CD4-positive, alpha-beta T cell treated with Interleukin-10 for 1 hour (primary cell): ENCODE measurements at regions not wholly inside any gene's neighbourhood (a gene's known extent, or its start where the extent isn't known, plus 50 kb on each side); places are given as distances from the start of the nearest gene placed in this dataset.
A peak's percentile ranks its signal among the peaks of the same experiment; 100 is the strongest.

ENCODE experiments used
- DNase-seq: peaks from one replicate; pipeline ENCODE4 v3.0.0-alpha.2; 2020

DNA sequence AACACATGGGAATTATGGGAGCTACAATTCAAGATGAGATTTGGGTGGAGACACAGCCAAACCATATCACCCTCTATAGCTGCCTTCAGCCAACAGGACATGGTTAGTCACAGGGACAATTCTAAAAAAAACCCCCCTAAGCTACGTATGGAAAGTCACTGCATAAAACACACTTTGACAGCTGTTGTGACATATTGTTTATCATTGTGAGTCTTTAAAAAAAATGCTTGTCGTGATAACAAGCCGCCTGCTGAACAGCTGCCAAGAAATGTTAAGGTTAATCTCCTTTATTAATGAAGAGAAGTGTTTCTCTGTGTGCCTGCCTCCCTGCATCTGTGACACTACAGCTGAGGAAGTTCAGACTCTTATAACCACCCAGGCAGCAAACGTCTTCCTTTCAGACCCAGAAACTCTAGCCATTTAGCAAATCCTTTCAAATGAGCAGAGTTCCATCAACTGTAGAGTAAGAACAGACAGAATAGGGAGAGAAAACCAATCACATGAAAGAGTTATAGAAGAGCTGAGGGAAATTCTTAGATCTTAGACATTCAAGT lies 1459.6 kb upstream of the TMEM132C start:
- DNase-seq, result no peak

DNA sequence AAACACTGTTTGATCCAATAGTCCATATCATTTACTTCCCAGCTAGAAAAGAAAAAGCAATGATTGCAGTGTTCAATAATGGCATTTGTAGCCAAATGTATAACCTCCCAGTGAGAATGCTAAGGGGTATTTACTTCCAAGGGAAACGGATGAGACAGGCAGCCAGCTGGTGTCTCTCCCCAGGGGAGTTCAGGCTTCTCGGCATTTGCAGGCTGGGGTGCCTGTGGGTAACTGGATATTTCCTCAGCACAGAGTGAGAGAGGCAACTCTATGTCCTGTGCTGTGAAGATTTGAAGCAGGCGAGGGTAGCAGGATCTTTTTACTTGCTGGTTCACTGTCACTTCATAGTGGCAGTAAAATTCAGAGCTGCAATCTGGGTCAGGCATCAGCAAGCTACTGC lies 1455.6 kb upstream of the TMEM132C start:
- DNase-seq, result no peak

DNA sequence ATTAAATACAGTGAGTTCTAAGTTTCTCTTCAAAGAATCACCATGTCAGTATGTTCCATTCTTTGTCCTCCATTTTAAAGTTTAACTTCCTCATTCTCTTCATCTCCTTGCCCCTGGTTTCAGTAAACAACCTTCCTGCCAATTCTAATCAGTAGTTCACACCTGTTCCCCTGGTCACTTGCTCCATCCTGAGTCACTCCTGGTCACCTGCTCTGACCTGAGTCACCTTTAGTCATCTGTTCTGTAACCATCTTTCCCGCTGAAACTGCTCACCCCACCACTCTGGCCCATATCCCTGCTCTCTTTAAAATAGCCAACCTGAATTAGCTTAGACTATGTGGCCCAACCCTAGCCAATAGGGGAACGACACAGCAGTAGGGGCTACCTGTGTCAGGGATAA lies 1447.4 kb upstream of the TMEM132C start:
- no peak for DNase-seq

DNA sequence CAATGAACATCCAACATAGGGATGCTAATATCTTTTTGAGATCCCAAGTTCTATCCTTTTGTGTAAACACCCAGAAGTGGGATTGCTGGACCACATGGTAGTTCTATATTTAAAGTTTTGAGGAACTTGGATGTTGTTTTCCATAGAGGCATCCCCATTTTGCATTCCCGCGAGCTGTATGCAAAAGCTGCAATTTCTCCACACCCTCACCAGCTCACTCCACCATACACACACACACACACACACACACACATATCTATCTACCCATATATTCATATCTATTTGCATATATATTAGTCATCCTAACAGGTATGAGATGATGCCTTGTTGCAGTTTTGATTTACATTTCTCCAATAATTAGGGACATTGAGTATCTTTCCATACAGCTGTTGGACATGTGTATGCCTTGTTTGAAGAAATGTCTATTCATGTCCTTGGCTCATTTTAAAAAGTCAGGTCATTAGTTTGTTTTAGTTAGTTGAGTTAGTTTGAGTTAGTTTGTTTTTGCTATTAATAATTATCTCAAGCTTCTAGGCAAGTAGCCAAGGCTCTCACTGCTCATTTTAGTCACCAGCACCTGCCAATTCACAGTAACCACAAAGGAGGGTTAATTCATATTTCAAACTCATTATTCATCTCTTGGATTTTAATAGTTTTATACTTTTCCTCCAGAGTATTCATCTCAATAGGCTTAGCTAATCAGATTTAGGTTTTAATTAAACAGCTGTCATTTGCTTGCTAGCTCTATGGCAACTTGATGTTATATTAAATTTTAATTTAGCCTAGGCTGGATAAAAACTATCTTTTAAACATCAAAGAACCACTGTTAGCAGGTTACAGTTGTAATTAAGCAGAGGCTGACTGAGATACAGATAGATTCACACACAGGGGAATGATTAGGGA lies 1435.9 kb upstream of the TMEM132C start:
- no peak for DNase-seq

DNA sequence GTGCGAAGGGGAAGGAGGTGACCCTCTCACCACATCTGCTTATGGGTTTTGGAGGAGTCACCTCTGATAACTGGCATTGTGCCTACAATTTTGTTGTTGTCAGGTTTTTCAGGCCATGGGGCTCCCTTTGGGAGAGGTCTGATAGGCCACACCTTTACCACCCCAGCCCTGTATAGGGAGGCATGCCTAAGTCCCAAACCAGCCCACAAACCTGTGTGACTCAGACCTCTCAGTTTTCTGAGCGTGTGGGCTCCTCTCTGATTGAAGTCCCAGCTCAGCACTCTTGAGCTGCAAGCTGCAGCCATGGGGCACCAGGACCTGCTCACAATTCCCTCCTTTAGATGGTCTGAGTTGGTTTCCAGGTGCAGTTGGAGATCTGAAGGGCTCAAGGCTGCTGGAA lies 1429.3 kb upstream of the TMEM132C start:
- DNase-seq, result no peak

DNA sequence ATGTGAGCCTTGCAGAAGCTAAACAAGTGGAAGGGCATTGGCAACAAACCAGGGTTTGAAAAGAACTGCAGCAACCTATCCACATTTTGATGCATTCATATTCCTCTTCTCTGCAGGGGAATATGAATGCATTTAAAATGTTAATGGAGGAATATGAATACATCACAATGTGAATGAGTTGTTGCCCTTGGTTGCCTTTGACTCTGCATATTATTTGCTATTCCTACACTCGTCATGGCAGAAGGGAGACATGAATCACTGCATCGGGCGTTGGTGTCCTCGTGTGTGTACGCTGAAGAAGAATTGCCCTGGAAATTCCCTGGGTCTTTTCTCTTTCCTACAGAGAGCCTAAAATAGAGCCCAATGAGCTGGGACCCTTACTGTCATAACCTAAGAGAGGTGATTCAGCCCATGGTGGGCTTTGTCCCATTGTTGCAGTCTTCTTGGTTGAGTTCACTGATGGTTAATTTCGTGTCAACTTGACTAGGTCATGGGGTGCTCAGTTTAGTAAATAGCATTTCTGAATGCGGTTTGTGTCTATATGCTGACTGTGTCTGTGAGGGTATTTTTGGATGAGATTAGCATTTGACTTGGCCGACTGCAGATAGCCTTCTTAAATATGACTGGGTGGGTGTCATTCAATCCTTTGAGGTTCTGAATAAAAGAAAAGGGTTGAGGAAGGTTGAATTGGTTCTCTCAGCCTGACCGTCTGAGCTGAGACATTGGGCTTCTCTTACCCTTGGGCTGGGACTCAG lies 1422.9 kb upstream of the TMEM132C start:
- no peak for DNase-seq

DNA sequence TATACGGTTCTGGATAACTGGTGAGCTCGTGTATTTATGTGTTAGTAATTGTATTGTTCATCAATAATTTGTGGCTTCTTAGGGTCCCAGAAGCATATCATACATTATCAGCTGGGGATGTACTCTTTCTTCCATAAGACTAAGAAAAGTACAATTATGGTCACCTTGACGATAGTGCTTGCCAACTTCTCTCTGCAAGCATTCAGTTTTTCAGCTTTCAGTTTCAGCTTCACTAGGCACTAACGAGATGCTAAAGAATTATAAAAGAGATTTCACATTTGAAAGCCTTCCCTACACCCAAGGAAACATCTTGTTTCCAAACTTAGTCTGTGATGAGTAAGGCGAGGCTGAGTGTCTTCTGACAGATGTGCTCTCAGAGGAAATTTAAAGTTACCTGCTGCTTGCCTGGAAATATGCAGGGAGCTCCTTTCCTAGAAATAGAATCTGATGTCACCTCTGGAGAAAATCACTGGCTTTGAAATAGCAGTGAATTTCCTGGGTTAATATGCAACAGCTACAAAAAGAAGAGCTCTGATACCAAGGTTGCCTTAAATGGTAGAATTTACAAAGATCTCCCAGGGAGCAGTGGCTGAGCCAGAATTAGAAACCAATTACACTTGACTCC lies 1419.9 kb upstream of the TMEM132C start:
- no peak for DNase-seq

DNA sequence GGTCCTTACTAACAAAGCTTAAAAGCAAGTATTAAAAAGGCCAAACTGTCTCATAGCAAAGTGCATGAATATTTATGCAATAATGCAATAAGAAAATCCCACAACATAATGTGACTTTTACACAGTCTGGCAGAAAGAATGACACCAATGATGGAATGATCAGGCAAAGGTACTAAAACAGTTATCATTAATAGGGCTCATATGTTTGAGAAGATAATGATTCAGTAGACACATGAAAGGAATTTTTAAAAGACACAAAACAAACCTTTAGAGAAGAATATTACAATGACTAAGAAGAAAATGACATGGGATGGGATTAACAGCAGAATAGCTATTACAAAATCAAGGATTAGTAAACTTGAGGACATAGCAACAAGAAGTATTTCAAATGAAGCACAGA lies 1411.2 kb upstream of the TMEM132C start:
- no peak for DNase-seq

DNA sequence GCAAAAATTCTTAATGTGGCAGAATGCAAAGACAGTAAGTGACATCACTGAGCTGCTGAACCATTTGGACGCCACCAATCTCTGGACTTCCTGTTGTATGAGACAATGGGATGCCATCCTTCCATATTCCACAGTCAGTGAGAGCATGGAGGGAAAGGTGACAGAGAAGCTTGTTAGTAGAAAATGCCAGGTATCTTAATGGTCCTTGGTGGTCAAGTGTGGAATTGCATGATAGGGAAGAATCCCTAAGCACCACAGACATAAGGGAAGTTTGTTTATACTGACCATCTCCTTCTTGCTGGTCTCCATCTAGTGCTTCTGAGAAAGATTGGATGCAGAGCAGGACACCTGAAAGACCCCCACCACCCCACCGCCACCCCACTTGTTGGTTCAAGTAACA lies 1410.0 kb upstream of the TMEM132C start:
- no peak for DNase-seq

DNA sequence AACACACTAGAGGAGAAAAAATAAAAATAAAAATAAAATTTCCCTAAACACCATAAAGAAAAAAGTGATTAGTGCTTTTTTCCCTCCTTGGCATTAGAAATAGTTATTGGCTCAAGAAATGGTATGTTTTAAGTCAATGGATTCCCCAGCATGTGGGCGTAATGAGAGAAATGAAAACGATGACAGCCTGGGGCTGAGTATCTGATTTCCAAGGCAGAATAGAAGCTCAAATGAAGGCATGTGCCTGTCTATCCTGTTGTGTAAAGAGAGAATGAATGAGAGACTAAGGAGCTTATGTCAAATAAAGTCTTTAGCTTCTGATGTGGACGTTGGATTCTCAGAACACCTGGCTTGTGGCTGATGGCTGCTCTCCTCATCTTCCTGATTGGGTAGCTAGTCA lies 1408.4 kb upstream of the TMEM132C start:
- DNase-seq, result no peak

DNA sequence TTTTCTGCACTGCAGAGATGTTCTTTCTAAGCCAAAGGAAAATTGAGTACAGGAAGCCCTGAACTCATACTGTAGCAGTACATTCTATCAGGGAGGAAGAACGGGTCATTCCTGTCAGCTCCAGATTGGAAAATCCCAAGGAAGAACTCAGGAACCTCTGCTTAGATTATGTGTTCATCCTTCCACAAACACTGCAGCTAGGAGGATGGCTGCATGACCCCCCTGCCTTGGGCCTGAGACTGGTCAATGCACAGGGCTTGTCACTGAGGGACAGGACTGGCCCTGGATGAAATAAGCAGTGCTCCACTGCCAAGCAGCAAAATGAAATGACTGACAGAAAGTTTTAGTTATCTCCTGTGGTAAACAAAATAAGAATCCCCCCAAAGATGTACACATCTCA lies 1406.8 kb upstream of the TMEM132C start:
- DNase-seq, result no peak

DNA sequence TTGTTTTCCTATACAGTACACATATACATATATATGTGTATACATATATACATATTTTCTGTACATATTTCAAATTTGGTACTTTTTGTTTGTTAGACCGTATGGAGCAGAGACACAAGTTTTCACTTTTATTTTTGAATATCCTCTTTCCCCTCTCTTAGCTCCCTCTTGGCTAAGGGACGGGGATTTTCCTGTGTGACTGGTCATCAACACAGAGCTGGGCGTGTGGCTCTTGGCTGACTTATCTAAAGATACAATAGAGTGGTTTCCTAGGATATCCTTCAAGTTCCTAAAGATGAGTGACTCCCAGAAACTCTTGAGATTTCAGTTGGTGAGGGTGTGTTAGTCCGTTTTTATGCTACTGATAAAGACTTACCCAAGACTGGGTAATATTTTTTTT lies 1404.5 kb upstream of the TMEM132C start:
- no peak for DNase-seq

DNA sequence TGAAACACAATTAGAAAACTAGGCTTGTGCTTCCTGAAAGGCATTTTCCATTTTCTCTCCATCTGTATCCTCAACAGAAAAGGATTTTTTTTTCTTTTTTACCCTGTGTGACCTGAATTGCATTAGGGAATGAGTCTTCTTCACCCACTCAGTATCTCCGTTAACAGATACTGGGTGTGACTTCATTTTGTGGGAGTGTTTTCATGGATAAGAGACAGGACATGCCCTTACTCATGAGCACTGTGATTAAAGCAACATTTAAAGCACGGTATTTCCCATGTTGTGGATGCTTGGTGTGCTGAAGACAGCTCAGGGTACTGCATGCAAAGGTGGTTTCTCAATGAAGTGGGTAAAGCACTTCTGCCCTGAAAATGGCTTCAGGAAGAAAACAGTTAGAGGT lies 1397.3 kb upstream of the TMEM132C start:
- no peak for DNase-seq

DNA sequence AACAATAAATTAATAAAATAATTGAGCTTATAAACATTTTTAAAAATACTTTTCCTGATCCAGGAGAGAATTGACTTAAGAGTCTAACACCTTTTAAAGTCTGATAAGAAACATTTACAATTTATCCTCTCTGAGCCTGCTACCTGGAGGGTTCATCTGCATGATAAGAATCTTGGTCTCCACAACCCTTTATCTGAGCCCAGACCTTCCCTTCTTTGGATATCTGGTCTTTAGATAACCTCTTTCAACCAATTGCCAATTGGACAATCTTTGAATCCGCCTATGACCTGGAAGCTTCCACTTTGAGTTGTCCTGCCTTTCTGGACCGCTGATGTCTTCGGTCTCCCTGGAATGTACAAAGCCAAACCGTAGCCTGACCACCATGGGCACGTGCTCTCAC lies 1393.3 kb upstream of the TMEM132C start:
- no peak for DNase-seq

DNA sequence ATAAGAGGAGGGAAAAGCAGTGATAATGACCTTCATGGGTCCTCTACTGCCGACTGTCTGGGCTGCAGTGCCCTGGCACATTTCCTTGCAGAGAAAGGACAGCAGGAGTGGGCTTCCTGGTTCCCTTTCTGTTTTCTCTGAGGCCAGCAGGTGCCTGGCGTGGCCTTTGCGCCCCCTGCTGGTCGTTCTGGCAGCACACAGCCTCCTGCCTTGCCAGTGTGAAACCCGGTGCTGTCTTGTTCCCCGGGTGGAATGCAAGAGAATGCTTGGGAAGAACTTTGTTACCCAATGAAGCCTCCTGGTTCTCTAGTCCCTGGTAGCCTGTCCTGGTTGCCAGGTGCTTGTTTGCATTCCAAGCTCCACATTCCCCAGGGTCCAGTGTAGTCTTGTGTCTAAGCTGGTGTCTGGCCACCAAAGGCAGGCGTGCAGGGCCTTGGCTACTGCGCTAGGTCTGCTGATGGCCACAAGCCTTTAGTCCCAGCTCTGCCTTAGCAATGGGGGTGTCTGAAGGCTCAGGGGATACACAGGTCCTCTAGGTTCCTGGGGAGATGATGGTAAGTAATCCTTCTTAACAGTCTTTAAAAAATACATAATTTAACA lies 1392.4 kb upstream of the TMEM132C start:
- DNase-seq, result peak; percentile 58

DNA sequence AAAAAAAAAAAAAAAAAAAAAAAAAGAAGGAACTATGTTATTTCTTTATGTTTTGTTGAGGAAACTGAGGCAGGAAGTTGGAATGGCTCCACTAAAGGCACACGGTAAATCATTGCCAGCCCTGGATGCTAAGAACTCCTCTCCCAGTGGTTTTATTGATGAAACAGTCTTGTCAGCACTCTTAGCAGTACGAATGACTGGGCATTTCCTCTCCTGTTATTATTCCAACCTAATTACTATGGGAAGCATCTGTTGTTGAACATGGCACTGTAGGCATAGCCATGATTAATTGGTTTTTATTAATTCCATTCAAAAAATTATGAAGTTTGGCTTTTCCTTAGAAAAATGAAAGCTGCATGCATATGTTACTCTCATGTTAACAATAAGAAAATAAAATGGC lies 1387.1 kb upstream of the TMEM132C start:
- DNase-seq, result no peak

DNA sequence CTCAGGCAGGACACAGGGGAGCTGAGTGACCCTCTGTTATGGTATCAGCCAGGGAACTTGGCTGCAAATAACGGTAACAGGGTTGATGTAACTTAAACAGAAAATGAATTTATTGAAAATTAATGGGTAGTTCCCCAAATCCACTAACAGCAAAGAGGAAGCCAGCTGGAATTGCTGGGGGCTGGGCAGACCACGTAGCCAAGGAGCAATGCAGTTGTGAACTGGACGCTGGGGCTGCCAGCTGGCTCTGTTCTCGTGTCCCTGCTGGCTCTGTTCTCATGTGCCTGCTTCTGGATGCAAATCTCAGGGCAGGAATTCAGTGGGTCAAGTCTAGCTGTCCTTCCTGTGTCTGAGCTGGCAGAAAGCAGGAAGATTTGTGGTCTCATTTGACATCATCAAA lies 1383.3 kb upstream of the TMEM132C start:
- no peak for DNase-seq

DNA sequence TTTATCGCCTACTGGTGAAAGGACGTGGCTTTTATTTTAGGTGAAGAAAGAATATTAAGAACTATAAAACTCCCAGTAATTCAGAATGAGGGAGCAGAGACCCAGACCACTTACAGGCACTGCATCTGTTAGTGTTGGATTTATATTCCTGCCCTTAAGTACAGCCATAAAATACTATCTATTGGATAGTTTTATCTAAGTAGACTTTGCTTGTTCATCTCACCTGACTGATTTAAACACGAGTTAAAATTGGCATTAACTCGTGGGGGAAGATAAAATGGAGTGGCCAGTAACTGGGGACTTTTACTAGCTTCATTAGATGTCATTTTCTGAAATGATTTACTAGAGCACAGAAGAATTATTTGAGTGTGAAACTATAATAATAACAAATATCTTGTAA lies 1377.5 kb upstream of the TMEM132C start:
- DNase-seq, result no peak

DNA sequence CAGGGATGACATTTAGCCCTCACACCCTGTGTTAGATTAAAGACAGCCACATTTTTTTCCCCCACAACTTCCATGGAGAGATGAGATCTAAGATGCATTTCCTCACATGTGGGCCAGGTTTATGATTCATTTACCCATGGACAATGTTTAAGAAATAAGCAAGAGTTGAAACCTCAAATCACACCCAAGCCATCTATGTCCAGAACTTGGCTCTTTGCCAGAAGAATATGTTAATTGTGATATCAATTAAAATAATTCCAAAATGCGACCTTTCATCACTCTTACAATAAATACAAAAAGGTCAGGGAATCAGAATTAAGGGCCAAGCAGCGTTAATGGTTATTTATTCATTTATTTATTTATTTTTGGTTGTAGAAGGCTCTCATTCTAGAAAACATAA lies 1376.9 kb upstream of the TMEM132C start:
- no peak for DNase-seq

DNA sequence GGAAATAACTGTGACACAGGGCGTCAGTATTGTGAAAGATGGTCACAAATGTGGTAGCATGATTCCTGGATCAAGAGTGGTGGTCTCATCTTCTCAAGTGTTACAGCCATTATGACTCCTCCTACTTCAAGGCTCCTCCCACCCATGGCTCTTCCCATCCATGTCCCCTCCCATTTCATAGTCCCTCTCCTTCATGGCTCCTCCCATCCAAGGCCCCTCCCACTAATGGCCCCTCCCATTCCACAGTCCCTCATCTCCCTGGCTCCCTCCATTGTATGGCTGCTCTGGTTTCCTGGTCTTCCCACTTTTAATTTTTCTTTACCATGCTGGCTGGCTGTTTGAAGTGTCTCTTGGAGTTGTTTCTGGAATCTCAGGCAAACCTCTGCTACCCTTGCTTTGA lies 1375.2 kb upstream of the TMEM132C start:
- DNase-seq, result no peak

DNA sequence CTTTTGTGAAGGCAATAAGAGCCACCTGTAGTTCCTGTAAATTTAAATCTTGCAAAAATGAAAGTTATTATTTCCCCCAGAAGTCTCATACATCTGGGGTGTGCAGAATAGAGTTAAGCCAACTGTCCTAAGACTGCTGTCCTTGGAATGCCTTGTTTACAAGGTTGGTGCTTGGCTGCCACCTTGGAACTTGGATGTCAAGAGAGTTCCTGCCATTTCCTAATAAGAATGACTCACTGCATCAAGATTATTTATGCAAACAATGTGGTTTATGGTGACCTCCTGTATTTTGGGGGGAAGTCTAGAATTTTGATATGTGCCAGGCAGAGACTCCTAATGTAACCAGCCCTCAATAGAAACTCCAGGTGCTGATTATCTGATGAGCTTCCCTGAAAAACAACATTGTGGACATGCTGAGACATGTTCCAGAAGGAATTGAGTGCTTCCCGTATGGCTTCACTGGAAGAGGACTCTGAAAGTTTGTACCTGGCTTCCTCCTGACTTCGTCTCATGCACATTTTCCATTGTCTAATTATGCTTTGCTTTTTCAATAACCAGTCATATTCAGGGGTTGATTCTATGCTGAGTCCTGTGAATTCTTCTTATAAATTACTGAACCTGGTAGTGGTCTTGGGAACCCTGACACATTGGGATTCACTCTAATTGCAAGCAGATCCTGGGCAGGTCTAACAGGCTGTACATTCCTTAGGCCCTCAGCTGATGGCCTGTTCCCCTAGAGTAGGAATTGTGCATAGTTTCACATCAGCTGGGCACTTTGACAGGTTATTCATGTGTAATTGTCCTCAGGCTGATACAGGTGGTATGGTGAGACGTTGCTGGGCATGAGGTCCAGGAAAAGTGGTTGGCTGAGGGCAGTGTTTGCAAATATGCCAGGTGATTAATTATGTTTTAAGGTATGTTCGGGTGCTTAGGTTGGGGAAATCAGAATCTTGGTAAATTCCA lies 1370.7 kb upstream of the TMEM132C start:
- DNase-seq, result no peak

DNA sequence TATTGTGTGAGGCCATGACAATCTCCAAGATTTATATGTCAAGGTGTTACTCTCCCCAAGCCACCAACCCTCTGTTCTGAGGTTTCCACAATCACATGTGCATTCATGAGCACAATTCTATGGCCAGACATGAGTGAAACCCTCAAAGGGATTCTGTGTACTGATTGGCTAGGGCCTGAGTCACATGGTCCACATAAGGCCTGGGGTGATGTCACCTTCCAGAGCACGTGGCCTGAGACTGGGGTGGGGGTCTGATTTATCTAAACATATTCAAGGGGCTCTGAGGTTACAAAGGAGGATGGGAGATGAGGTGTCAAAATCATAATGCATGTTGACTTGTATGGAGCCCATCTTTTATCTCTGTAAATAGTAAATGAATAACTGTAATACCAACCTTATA lies 1369.9 kb upstream of the TMEM132C start:
- no peak for DNase-seq
